H1 (cell line): ENCODE measurements at regions not wholly inside any gene's neighbourhood (a gene's known extent, or its start where the extent isn't known, plus 50 kb on each side); places are given as distances from the start of the nearest gene placed in this dataset.

Experiments used
- CHD7 ChIP-seq: fragments of 300-600 bp; sonication (generic); IDR thresholded peaks from 2 replicates; pipeline ENCODE4 v1.7.1; 2012; ENCODE audit warnings: low read length, moderate library complexity, mild to moderate bottlenecking, inconsistent platforms; ENCODE audit not compliant: insufficient replicate concordance

- no peak for TF ChIP-seq CHD7
These were observed 487.3 kb upstream of the EPHA5 start (continued) for GRCh38 chr4:66157594-66157993.
